Epithelial cell of esophagus (primary cell): ENCODE measurements at regions not wholly inside any gene's neighbourhood (a gene's known extent, or its start where the extent isn't known, plus 50 kb on each side); places are given as distances from the start of the nearest gene placed in this dataset.
"Not testable (repeated sequence)": the region's sequence is repeated elsewhere in the genome, so short reads cannot be mapped to it uniquely, and the experiment has no call there.

Source experiments
- DNase-seq: peaks from one replicate; pipeline ENCODE4 v3.0.0; 2010; ENCODE audit warnings: low read depth
- H3K4me3 ChIP-seq: 2 replicates; pipeline ENCODE4 v1.5.1; 2011; ENCODE audit warnings: mild to moderate bottlenecking, low read length, control low read depth
- TF ChIP-seq, protein P1 (sequence below): IDR thresholded peaks from 2 replicates; pipeline ENCODE4 v1.5.1; 2011; ENCODE audit warnings: low read depth, mild to moderate bottlenecking, low read length, control low read depth, inconsistent platforms; ENCODE audit not compliant: insufficient read depth; ENCODE audit errors: missing control alignments

DNA sequence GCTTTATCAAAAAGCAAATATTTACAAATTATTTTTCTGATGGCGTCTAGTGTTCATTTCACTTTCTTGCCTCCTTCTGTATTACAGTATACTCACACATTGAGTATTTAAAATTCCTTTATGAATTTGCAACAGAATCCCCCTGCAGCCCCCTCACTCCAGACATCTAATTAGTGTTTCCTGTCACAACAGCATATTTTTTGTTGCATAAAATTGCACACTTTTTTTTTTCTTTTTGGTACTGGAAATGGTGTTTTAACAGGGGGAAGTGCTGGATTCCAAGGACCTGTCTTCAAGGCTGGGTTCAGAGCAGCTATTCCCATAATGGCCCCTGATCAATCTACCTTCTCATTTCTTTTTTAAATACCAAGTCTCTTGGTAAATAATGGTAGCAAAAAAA lies 184.3 kb upstream of the HMCN1 start:
- TF ChIP-seq, protein P1, sequence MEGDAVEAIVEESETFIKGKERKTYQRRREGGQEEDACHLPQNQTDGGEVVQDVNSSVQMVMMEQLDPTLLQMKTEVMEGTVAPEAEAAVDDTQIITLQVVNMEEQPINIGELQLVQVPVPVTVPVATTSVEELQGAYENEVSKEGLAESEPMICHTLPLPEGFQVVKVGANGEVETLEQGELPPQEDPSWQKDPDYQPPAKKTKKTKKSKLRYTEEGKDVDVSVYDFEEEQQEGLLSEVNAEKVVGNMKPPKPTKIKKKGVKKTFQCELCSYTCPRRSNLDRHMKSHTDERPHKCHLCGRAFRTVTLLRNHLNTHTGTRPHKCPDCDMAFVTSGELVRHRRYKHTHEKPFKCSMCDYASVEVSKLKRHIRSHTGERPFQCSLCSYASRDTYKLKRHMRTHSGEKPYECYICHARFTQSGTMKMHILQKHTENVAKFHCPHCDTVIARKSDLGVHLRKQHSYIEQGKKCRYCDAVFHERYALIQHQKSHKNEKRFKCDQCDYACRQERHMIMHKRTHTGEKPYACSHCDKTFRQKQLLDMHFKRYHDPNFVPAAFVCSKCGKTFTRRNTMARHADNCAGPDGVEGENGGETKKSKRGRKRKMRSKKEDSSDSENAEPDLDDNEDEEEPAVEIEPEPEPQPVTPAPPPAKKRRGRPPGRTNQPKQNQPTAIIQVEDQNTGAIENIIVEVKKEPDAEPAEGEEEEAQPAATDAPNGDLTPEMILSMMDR: no peak
- no peak overlapping the region for H3K4me3 ChIP-seq

DNA sequence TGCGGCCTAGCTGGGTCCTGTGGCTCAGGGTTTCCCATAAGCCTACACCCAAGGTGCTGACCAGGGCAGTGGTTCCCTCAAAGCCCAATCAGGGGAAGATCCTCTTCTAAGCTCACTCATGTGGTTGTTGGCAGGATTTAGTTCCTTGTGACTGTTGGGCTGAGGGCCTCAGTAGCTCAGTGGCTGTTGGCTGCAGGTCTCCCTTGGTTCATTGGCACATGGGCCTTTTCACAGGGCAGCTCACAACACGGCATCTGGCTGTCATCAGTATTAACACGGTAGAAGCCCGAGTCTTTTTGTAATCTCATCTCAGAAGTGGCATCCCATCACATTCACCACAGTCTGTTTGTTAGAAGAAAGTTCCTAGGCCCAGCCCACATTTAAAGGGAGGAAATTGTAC lies 188.2 kb upstream of the HMCN1 start:
- no peak overlapping the region for H3K4me3 ChIP-seq
- TF ChIP-seq, protein P1: no peak
- DNase-seq: no peak

More for the DNA sequence above, 184.3 kb upstream of the HMCN1 start:
- no peak for DNase-seq

DNA sequence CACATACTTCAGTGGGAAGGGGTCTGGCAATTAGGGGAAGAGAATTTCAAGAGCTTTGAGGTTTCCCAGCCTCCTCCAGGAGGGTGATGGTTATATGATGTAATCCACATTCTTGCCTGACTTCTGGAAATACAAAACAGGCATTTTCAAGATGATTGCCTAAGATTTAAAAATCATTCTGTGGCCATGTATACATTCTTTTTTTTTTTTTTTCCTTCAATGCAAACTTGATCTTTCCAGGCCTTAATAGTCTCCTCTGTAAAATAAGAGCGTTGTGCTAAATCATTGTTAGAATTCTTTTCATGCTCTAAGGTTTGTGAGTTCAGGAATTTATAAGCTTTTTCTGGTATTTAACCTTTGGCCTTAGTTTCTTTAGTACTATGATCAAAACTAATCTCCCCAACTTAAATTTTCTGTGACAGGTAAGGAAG lies 192.3 kb upstream of the HMCN1 start:
- TF ChIP-seq, protein P1: no peak
- DNase-seq: no peak
- H3K4me3 ChIP-seq: no peak overlapping the region

DNA sequence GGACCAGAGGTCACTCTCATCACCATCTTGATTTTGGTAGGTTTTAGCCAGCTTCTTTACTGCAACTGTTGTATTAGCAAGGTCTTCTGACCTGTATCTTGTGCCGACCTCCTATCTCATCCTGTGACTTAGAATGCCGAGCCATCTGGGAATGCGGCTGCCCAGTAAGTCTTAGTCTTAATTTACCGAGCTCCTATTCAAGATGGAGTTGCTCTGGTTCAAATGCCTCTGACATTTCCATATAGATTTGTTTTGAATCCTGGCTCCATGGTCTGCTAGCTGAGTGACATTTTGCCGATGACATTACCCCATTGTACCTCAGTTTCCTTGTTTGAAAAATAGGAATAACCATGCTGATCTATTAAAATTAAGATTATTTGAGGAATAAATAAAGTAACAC lies 193.9 kb upstream of the HMCN1 start:
- no peak overlapping the region for H3K4me3 ChIP-seq
- no peak for DNase-seq
- TF ChIP-seq, protein P1: no peak

DNA sequence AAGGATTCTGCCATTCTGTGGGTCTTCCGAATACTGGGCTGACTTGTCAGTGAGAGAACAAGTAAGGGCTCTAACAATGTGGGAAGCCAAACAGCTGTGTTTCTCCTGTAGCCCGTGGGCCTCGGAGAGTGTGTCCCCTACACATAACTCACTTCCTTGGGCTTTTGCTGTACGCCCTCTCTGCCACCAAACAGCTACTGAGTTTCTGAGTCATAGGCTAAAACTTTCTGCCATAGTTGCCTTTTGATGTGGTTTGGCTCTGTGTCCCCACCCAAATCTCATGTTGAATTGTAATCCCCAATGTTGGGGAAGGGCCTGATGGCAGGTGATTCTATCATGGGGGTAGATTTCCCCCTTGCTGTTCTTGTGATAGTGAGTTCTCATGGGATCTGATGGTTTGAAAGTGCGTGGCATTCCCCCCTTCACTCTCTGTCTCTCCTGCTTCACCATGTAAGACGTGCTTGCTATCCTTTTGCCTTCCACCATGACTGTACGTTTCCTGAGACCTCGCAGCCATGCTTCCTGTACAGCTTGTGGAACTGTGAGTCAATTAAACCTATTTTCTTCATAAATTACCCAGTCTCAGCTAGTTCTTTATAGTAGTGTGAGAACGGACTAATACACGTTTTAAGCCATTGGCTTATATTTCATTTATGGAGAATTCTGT lies 194.8 kb upstream of the HMCN1 start:
- DNase-seq: no peak
- TF ChIP-seq, protein P1: no peak

DNA sequence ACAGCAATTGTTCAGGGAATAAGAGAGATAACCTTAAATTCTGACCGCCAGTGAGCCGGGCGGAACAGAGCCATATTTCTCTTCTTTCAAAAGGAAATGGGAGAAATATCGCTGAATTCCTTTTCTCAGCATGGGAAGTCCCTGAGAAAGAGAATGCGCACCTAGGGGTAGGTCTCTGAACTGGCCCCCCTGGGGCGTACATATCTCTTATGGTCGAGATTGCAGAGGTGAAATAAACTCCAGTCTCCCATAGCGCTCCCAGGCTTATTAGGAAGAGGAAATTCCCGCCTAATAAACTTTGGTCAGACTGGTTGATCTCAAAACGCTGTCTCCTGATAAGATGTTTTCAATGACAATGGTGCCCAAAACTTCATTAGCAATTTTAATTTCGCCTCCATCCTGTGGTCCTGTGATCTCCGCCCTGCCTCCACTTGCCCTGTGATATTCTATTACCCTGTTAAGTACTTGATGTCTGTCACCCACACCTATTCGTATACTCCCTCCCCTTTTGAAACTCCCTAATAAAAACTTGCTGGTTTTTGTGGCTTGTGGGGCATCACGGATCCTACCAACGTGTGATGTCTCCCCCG lies 195.8 kb upstream of the HMCN1 start:
- H3K4me3 ChIP-seq, DNase-seq: not testable (repeated sequence)

More for the DNA sequence above, 194.8 kb upstream of the HMCN1 start:
- no peak overlapping the region for H3K4me3 ChIP-seq

DNA sequence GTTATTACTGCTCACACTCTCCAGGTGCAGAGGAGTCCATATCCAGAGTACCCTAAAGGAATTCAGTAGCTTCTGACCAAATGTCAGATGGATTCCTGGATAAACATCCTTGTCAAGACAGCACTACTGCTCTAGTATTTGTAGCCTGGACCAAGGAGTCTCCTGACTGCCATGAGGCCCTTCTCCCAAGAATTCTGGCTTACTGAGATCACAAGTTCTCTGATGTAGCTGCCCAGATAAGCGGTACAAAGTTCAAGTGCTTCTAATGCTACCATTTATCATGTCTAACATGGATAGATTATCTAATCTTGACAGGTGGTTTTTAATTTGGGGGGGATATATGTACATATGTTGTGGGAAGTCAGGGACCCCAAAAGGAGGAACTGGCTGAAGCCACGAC lies 196.6 kb upstream of the HMCN1 start:
- H3K4me3 ChIP-seq: no peak overlapping the region
- TF ChIP-seq, protein P1: no peak
- DNase-seq: no peak
